Activated naive CD8-positive, alpha-beta T cell treated with anti-CD3 and anti-CD28 coated beads for 36 hours (primary cell): ENCODE measurements at regions not wholly inside any gene's neighbourhood (a gene's known extent, or its start where the extent isn't known, plus 50 kb on each side); places are given as distances from the start of the nearest gene placed in this dataset.
"Not testable (repeated sequence)": the region's sequence is repeated elsewhere in the genome, so short reads cannot be mapped to it uniquely, and the experiment has no call there.

Experiments used
- DNase-seq: peaks from one replicate; pipeline ENCODE4 v3.0.0; 2021
- H3K27ac Mint-ChIP-seq: one replicate; pipeline ENCODE4 v1.8.0; 2022; ENCODE audit warnings: mild to moderate bottlenecking, moderate library complexity, mixed read lengths
- H3K27me3 Mint-ChIP-seq: one replicate; pipeline ENCODE4 v1.8.0; 2022; ENCODE audit warnings: mild to moderate bottlenecking, mixed read lengths
- H3K36me3 Mint-ChIP-seq: one replicate; pipeline ENCODE4 v1.8.0; 2021; ENCODE audit warnings: mild to moderate bottlenecking, mixed read lengths
- H3K4me1 Mint-ChIP-seq: one replicate; pipeline ENCODE4 v1.8.0; 2021; ENCODE audit warnings: mixed read lengths
- H3K4me3 Mint-ChIP-seq: one replicate; pipeline ENCODE4 v1.8.0; 2022; ENCODE audit warnings: mild to moderate bottlenecking, moderate library complexity, mixed read lengths
- H3K9me3 Mint-ChIP-seq: one replicate; pipeline ENCODE4 v1.8.0; 2022; ENCODE audit warnings: mixed read lengths

DNA sequence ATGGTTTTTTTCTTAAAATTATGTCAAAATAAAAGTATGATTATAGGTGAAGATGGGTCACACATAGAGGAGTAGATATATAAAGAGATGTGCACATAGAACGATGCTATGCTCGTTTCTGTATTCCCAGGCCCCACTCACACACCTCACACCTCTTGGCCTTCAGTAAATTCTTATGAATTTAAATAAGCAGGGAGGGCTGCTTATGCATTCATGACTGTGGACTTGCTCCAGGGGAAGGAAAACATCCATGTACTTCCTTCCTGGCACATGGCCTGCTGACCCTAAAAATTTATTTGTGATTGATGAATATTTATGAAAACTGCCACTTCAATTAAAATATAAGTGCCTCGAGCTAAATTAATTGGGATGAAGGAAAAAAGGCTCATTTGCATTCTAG, 1306.7 kb upstream of the TMEM132C start:
- DNase-seq: no peak
- H3K9me3 Mint-ChIP-seq: peaks cover 2% of the 10 kb centered on the region
- no peak overlapping the region for H3K4me3 Mint-ChIP-seq
- H3K27ac Mint-ChIP-seq: no peak overlapping the region
- H3K36me3 Mint-ChIP-seq: no peaks in the 10 kb centered on the region
- H3K27me3 Mint-ChIP-seq: no peaks in the 10 kb centered on the region
- no peaks in the 10 kb centered on the region for H3K4me1 Mint-ChIP-seq

GRCh38 chr12:126960709-126961108, 1306.3 kb upstream of the TMEM132C start:
- no peak overlapping the region for H3K4me3 Mint-ChIP-seq
- no peak for DNase-seq
- H3K4me1 Mint-ChIP-seq: no peaks in the 10 kb centered on the region
- H3K27me3 Mint-ChIP-seq: no peaks in the 10 kb centered on the region
- no peak overlapping the region for H3K27ac Mint-ChIP-seq
- peaks cover 2% of the 10 kb centered on the region for H3K9me3 Mint-ChIP-seq
- no peaks in the 10 kb centered on the region for H3K36me3 Mint-ChIP-seq

DNA sequence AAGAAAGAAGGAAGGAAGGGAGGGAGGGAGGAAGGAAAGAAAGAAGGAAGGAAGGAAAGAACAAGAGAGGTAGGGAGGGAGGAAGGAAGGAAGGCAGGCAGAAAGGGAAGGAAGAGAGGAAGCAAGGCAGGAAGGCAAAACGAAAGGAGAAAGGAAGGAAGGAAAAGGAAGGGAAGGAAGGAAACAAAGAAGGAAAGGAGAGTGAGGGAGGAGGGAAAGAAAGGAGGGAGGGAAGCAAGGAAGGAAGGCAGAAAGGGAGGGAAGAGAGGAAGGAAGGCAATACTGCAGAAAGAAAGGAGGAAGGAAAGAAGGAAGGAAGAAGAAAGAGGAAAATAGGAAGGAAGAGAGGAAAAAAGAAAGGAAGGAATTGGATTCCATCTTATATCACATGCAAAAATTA, 1303.1 kb upstream of the TMEM132C start:
- DNase-seq: no peak
- H3K9me3 Mint-ChIP-seq: no peaks in the 10 kb centered on the region
- H3K4me3 Mint-ChIP-seq: no peak overlapping the region
- H3K36me3 Mint-ChIP-seq: no peaks in the 10 kb centered on the region
- H3K27ac Mint-ChIP-seq: no peak overlapping the region
- H3K4me1 Mint-ChIP-seq: no peaks in the 10 kb centered on the region
- no peaks in the 10 kb centered on the region for H3K27me3 Mint-ChIP-seq

DNA sequence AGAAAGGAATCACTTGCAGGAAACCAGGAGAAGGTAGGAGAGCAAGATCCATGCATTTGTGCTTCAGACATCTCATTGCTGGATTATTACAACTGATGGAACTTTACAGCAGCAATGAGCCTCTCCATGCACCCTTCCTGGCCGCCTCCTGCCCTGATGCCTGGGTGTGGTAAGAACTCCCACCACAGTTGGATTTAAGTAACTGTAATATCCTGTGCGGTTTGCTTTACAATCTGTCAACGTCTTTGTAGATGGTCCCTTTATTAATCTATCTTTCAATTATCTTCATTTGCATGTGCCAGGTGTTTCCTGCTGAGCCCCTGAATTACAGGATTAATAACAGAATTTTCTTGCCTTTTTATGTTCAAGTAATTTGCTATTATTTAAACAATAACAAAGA, 1300.5 kb upstream of the TMEM132C start:
- Mint-ChIP-seq H3K4me3 (no peak overlapping the region), H3K9me3 (no peaks in the 10 kb centered on the region), H3K36me3 (no peaks in the 10 kb centered on the region), H3K4me1 (no peaks in the 10 kb centered on the region), H3K27me3 (no peaks in the 10 kb centered on the region), H3K27ac (no peak overlapping the region)
- no peak for DNase-seq

DNA sequence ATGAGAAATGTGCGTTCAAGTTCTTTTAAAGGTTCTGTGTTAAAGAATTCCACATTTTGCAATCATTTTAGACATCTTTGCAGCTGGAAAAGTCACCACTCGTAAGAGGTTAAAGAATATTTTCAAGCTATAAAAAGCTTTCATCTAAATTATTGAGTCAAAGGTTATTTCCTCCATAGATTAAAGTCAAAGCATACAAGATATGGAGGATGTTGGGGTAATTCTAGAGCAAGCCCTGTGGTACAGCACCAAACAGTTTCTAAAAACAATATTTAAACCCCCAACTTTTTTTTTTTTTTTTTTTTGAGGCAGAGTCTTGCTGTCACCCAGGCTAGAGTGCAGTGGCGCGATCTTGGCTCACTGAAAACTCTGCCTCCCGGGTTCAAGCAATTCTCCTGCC, 1299.8 kb upstream of the TMEM132C start:
- no peaks in the 10 kb centered on the region for H3K9me3 Mint-ChIP-seq

GRCh38 chr12:126974779-126975178, 1292.2 kb upstream of the TMEM132C start:
- Mint-ChIP-seq H3K27me3 (no peaks in the 10 kb centered on the region), H3K4me3 (no peak overlapping the region), H3K4me1 (no peaks in the 10 kb centered on the region), H3K36me3 (no peaks in the 10 kb centered on the region), H3K27ac (no peak overlapping the region), H3K9me3 (no peaks in the 10 kb centered on the region)
- DNase-seq: no peak

More for the DNA sequence above, 1299.8 kb upstream of the TMEM132C start:
- no peaks in the 10 kb centered on the region for H3K4me1 Mint-ChIP-seq
- H3K27ac Mint-ChIP-seq: no peak overlapping the region
- H3K4me3 Mint-ChIP-seq: no peak overlapping the region
- H3K36me3 Mint-ChIP-seq: no peaks in the 10 kb centered on the region
- DNase-seq: no peak
- no peaks in the 10 kb centered on the region for H3K27me3 Mint-ChIP-seq

DNA sequence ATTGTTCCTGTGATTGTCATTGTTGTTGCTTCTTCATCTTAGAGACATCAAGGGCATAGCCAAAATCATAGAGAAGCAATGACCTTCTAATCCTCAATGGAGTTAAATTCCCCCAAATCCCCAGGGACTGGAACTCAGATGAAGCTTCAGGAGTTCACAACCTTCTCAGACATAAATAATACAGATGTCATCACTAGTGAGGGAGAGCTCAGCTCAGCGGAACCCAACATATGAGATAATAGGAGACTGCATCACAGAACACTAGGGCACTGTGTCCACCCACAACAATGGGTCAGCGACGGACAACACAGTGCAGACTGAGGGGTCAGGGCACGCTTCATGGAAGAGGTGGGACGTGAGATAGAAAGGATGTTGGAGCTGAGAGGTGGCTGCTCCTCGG, 1290.4 kb upstream of the TMEM132C start:
- Mint-ChIP-seq H3K9me3 (peaks cover 2% of the 10 kb centered on the region), H3K4me1 (no peaks in the 10 kb centered on the region), H3K36me3 (no peaks in the 10 kb centered on the region), H3K27me3 (no peaks in the 10 kb centered on the region), H3K4me3 (no peak overlapping the region), H3K27ac (no peak overlapping the region)
- DNase-seq: no peak

DNA sequence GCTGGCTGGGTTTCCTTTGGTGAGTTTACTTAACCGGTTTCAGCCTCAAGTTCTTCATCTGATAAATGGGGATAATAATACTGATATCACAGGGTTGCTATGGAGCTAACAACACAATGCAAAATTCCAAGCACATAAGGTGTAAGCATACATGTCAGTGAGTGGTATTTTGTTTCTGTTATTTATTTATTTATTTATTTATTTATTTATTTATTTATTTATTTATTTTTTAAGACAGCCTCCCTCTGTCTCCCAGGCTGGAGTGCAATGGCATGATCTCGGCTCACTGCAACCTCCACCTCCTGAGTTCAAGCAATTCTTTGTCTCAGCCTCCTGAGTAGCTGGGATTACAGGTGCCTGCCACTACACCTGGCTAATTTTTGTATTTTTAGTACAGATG, 1287.4 kb upstream of the TMEM132C start:
- H3K4me1 Mint-ChIP-seq, H3K27ac Mint-ChIP-seq, H3K4me3 Mint-ChIP-seq, H3K27me3 Mint-ChIP-seq, DNase-seq, H3K36me3 Mint-ChIP-seq, H3K9me3 Mint-ChIP-seq: not testable (repeated sequence)

- Mint-ChIP-seq H3K36me3 (no peaks in the 10 kb centered on the region), H3K4me3 (no peak overlapping the region), H3K4me1 (no peaks in the 10 kb centered on the region), H3K9me3 (peaks cover 14% of the 10 kb centered on the region), H3K27me3 (no peaks in the 10 kb centered on the region), H3K27ac (no peak overlapping the region)
- DNase-seq: no peak
Measured at GRCh38 chr12:126982707-126983106, 1284.3 kb upstream of the TMEM132C start.

GRCh38 chr12:126983735-126984134, 1283.2 kb upstream of the TMEM132C start:
- DNase-seq, H3K36me3 Mint-ChIP-seq, H3K27ac Mint-ChIP-seq, H3K4me1 Mint-ChIP-seq, H3K4me3 Mint-ChIP-seq, H3K27me3 Mint-ChIP-seq: not testable (repeated sequence)
- H3K9me3 Mint-ChIP-seq: peaks cover 14% of the 10 kb centered on the region

DNA sequence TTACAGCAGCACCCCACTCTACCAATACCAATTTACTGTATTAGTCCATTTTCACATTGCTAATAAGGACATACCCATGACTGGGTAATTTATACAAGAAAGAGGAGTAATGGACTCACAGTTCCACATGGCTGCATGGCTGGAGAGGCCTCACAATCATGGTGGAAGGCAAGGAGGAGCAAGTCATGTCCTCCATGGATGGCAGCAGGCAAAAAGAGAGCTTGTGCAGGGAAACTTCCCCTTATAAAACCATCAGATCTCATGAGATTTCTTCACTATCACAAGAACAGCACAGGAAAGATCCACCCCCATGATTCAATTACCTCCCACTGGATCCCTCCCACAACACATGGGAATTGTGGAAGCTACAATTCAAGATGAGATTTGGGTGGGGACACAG, 1281.3 kb upstream of the TMEM132C start:
- H3K36me3 Mint-ChIP-seq, H3K4me3 Mint-ChIP-seq, H3K27ac Mint-ChIP-seq, H3K4me1 Mint-ChIP-seq, DNase-seq, H3K27me3 Mint-ChIP-seq: not testable (repeated sequence)
- peaks cover 14% of the 10 kb centered on the region for H3K9me3 Mint-ChIP-seq

DNA sequence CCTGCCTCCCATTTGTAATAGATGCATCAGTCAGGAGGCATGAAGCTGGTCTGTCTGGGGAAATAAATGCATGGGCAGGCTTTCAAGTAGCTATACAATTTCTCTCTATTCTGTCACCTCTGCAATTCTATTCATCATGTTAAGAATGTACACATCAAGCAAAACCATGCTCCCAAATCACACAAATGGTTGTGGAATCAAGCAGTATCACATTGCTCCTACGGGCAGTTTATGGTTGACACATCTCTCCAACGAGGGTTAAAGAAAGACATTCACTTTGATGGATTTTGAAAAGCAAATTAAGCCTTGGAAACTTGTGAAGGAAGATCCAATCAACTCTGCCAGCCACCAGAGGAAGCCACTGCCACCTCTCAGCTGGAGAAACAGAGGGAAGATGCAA, 1277.4 kb upstream of the TMEM132C start:
- Mint-ChIP-seq H3K9me3 (peaks cover 8% of the 10 kb centered on the region), H3K4me1 (no peaks in the 10 kb centered on the region), H3K36me3 (no peaks in the 10 kb centered on the region), H3K27ac (no peak overlapping the region), H3K4me3 (no peak overlapping the region), H3K27me3 (no peaks in the 10 kb centered on the region)
- no peak for DNase-seq

DNA sequence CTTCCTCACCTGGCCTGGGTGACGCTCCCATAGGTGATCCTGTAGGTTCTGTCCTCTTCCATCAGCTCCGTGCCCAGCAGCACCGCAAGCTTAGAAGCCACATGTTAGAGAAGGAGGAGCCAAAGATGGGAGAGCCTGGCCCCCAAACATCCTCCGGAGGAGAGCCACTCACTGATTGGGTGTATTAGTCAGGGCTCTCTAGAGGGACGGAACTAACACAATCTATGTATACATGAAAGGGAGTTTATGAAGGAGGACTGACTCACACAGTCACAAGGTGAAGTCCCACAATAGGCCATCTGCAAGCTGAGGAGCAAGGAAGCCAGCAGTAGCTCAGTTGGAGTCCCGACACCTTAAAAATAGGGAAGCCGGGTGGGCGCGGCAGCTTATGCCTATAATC, 1273.1 kb upstream of the TMEM132C start:
- Mint-ChIP-seq H3K36me3 (no peaks in the 10 kb centered on the region), H3K9me3 (peaks cover 1% of the 10 kb centered on the region), H3K27ac (no peak overlapping the region), H3K27me3 (peaks cover 6% of the 10 kb centered on the region), H3K4me3 (no peak overlapping the region), H3K4me1 (no peaks in the 10 kb centered on the region)
- no peak for DNase-seq

GRCh38 chr12:126994599-126994998, 1272.4 kb upstream of the TMEM132C start:
- H3K27ac Mint-ChIP-seq: no peak overlapping the region
- H3K4me1 Mint-ChIP-seq: no peaks in the 10 kb centered on the region
- H3K4me3 Mint-ChIP-seq: no peak overlapping the region
- peaks cover 6% of the 10 kb centered on the region for H3K27me3 Mint-ChIP-seq
- peaks cover 1% of the 10 kb centered on the region for H3K9me3 Mint-ChIP-seq
- DNase-seq: no peak
- no peaks in the 10 kb centered on the region for H3K36me3 Mint-ChIP-seq

GRCh38 chr12:126998031-126998430, 1268.9 kb upstream of the TMEM132C start:
- H3K36me3 Mint-ChIP-seq: no peaks in the 10 kb centered on the region

DNA sequence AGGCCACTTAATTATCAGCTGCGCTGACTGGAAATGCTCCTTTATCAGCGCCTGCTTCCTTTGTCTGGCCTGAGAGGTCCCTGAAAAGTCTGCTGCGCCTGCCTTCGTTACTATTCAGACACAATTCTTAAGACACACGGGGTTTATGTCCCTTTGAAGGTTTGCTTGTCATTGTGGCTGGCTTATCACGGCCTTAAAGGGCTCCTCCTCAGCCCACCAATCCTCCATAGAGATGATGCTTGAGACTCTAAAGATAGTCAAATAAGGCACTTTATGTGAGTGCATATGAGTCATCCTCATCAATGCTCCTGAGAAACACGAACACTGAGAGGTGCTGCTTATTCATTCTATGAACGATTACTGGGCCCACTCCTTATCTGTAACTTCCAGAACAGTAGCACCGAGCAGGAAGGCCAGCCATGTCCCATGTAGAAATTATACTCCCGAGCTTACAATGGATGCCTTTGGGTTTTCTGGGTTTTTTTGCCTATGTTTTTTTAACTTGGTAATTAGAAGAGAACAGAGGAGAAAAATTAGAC, 1268.2 kb upstream of the TMEM132C start:
- Mint-ChIP-seq H3K27ac (no peak overlapping the region), H3K36me3 (no peaks in the 10 kb centered on the region), H3K9me3 (no peaks in the 10 kb centered on the region), H3K4me3 (no peak overlapping the region), H3K27me3 (peaks cover 6% of the 10 kb centered on the region), H3K4me1 (no peaks in the 10 kb centered on the region)
- DNase-seq: no peak

More at GRCh38 chr12:126998031-126998430, 1268.9 kb upstream of the TMEM132C start:
- Mint-ChIP-seq H3K27ac (no peak overlapping the region), H3K4me1 (no peaks in the 10 kb centered on the region), H3K9me3 (no peaks in the 10 kb centered on the region), H3K4me3 (no peak overlapping the region), H3K27me3 (peaks cover 6% of the 10 kb centered on the region)
- DNase-seq: no peak

- Mint-ChIP-seq H3K9me3 (no peaks in the 10 kb centered on the region), H3K27ac (no peak overlapping the region), H3K36me3 (no peaks in the 10 kb centered on the region), H3K4me3 (no peak overlapping the region), H3K4me1 (no peaks in the 10 kb centered on the region), H3K27me3 (peaks cover 6% of the 10 kb centered on the region)
- DNase-seq: no peak
Measured at GRCh38 chr12:126999352-126999751, 1267.6 kb upstream of the TMEM132C start.
